GM19395 (cell line): ENCODE measurements at regions not wholly inside any gene's neighbourhood (a gene's known extent, or its start where the extent isn't known, plus 50 kb on each side); places are given as distances from the start of the nearest gene placed in this dataset.
"Not testable (repeated sequence)": the region's sequence is repeated elsewhere in the genome, so short reads cannot be mapped to it uniquely, and the experiment has no call there.

Source experiments
- ATAC-seq: cut with Tn5 transposase; IDR thresholded peaks from one replicate; pipeline ENCODE4 v1.9.1; 2021; ENCODE audit warnings: mild to moderate bottlenecking, moderate library complexity; ENCODE audit not compliant: unreplicated experiment

- no peak for ATAC-seq
Measured at GRCh38 chr4:55028196-55028595, 97.2 kb downstream of the KDR start.

DNA sequence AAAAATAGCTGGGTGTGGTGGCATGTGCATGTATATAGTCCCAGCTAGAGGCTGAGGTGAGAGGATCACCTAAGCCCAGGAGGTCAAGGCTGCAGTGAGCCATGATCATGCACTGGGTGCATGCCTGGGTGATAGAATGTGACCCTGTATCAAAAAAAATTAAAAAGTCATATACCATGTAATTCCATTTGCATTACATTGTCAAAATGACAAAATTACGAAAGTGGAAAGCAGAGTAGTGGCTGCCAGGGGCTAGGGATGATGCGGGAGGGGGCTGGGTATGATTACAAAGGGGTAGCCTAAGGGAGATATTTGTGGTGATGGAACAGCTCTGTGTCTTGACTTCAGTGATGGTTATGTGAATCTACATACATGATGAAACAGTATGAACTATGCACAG lies 97.8 kb downstream of the KDR start:
- ATAC-seq: no peak

GRCh38 chr4:55025456-55025855 lies 99.9 kb downstream of the KDR start:
- not testable (repeated sequence) for ATAC-seq

DNA sequence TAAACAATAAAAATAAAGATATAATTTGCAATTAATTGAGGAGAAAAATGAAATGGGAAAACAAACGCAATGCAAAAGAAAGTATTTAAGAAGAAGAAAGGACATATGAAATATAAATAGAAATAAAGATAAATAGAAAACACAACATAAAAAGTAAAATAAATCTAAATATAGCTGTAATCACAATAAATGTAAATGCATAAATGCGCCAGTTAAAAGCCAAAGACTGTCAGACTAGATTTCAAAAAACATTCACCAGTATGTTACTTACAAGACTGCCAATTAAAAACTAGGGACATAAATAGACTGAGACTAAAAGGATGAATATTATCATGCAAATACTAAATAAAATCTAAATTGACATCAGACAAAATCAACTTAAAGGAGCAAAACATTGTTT lies 102.4 kb downstream of the KDR start:
- ATAC-seq: no peak

DNA sequence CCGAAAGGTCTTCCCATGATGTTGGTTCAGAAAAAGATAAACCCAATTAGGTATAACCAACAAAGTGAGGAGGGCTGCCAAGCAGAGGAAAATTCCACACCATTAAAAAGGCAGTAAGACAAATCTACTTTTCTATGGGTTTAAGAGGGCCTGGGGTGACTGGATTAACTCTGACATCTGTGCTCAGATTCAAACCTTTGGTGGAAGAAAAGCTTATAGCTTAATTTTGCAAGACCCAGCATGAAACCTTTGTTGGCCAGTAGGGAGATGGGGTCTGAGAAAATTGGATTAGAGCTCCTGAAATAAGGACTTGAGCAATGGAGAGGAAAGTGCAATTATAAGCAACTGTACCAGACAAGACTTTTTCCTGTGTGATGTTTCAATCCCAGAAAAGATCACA lies 104.2 kb downstream of the KDR start:
- no peak for ATAC-seq

DNA sequence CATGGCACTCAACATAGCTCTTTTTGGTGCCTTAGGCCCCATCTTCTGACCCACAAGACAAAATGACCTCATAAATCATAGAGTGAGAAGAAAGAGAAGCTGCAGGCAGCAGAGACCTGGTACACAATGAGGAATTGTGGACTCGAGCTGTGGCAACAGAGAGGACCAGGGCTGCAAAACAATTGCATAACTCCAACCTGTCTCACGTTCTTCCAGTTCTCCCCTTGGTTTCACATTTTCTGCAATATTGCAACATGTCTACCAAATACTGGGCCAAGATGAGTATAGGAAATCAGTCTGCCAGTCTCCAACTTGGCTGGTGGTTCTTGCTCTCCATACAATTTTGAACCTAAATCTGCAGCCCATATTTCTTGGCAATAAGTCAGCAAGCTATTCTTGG lies 105.3 kb downstream of the KDR start:
- ATAC-seq: no peak

DNA sequence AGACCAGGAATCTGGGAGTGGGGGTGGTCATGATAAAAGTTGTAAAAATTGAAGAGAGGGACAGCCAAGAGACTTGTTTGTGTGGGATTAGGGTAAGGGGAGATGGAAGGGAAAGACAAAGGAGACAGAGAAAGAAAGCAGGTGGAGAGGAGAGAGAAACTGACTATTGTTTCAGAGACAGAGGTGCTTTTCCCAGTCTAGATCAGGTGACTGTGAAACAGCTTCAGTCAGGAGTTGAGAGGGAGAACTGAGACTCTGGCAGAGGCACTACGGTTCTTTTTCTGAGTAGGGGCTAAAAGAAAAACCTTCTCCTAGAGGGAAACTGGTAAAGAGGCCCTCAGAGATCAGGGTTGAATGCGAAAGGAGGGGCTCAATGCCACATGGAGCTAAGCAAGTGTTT lies 106.4 kb downstream of the KDR start:
- ATAC-seq: no peak

DNA sequence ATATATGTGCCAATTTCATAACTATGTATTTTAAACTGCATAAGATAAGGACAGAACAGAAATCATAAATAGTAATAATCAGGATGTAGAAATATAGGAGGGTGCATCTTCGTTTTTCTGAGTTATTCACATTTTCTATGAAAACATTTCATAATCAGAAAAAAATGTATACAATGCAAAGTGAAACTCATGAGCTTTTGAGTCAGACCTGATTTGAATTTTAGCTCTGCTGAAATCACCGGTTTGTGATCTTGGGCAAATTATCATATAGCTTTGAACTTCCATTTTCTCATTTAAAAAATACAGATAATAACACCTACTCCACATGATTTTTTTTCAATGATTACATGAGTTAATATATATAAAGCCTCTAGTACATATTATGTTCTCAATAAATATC lies 106.9 kb downstream of the KDR start:
- no peak for ATAC-seq

GRCh38 chr4:55017406-55017805 lies 108.0 kb downstream of the KDR start:
- no peak for ATAC-seq

- no peak for ATAC-seq
Measured at GRCh38 chr4:55016131-55016530, 109.3 kb downstream of the KDR start.

GRCh38 chr4:55014876-55015275 lies 110.5 kb downstream of the KDR start:
- ATAC-seq: no peak

GRCh38 chr4:55013431-55013955 lies 111.9 kb downstream of the KDR start:
- no peak for ATAC-seq

DNA sequence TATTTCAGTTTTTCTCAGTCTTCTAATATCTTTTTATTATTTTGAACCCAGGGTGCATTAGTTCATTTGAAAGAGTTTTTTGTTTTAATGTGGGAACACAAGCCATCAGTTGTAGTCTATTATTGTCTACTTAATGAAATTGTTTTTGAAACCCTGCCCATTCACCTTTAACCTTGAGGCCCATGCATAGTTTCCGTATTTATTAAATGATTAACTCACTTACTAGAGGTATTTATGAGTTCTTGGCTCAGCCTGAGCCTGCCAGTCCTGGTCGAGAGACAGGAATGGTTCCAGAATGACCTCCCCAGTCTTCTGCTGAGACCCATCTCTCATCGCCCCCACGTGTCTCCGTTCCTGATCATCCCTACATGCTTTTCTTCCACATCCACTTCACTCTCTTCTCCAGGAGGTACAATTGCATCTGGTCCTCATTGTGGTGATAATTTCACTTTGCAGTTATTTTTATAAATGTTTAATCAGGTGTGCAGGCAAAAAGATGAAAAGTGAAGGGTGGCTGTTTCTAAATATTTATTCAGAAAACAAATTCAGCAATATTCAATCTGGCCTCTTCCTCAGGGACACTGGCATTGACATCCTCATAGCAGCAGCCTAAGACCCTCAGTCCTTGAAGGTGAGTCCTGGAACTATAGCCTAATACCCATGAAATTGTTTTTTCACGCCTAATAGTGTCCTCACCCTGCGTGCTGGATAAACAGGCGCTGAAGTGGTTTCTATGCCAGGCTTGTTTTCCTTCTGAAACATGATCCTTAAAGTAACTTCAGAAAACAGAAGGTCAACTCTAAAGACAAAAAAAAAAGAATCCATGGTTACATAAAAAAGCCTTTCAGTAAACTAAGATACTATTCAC lies 112.8 kb downstream of the KDR start:
- no peak for ATAC-seq

GRCh38 chr4:55011761-55012160 lies 113.6 kb downstream of the KDR start:
- ATAC-seq: no peak

GRCh38 chr4:55010550-55010949 lies 114.8 kb downstream of the KDR start:
- no peak for ATAC-seq

DNA sequence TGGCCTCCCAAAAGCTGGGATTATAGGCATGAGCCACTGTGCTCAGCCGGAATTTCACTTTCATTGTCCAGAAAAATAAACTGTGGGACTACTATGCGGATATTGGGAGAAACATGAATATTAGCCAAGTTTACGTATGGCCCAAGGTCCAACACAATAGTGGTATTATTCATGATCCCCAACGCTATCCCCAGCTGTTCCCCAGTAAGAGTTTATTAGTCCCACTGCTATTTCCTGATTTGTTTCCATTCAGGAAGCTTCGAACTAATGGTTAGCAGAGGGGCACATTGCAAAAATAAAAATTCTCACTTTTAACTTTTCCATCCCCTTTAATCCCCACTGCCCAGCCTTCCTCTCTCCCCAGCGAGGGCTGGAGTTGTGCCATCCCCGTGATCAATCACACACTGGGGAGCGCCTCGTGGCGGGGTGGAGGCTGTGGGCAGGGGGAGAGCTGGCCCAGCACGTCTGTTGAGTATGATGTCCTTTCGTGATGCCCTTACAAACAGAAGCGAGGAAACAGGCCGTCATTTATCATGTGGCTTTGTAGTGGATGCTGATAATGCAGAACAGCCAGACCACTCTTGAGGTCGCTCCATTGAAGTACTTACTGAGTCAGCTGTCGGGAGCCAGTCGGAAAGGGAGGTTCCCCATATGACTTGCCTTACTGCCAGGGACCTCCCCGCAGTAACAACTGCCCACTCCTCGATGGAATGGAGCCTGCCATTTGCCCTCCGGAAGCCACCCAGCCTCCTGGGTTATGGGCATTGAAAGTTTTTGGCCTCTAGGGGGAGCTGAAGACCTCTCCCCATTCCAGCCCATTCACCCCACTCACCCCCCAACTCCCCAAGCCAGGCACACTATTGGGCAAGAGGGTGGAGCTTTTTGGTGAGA lies 117.0 kb downstream of the KDR start:
- ATAC-seq: no peak

- ATAC-seq: no peak
Measured at GRCh38 chr4:55005910-55006309, 119.5 kb downstream of the KDR start.

- ATAC-seq: no peak
Measured at GRCh38 chr4:55004831-55005230, 120.6 kb downstream of the KDR start.

- ATAC-seq: no peak
Measured at GRCh38 chr4:55002431-55002830, 123.0 kb downstream of the KDR start.

DNA sequence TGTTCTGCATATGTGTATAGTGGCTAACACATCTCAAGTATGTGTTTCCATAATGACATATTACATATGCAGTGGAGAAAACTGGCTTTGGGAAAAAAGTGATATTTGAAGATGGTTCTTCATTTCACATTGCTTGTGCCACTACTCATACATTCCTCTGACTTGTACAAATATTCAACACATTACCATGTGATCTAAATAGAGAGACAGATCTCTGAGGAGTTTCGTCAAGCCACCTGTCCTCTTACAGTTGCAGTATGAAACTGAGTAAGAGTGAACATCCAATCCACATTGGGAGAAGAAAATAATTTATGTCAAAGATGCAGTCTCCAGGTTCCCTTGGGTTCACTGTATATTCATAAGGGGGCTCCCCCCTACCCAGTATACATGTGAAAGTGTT lies 123.9 kb downstream of the KDR start:
- ATAC-seq: no peak

GRCh38 chr4:54999003-54999402 lies 126.4 kb downstream of the KDR start:
- no peak for ATAC-seq
